ENCODE measurements at regions not wholly inside any gene's neighbourhood (a gene's known extent, or its start where the extent isn't known, plus 50 kb on each side); places are given as distances from the start of the nearest gene placed in this dataset.

DNA sequence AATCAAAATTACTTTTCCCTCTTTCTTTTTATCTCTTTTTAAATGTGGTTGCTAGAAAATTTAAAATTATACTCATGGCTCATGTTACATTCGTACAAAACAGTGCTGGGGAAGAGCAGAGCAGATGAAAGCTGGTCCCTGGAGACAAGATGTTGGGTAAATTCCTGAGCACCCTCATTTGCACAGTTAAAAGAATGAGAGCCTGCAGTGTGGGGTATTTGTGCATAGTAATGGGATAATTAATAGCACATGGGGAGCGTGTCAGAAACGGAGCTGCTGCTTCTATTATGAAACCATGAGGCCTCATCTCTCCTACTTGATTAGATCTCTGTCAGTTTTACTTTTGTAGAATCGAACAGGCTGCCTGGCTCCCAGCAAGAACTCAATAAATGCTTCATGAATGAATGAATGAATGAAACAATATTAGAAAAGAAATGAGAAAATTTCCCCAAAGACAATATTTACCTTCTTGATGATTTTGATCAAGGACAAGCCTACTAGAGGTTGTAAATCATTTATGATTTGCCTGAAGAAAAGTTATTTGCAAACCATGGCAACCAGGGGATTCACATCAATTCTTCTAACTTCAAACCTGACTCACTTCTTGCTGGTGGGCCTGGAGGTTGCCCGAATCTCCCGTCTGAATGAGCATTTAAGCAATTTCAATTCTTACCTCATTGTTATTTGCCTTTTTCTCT is 177.2 kb upstream of the TUT7 start:
- DNase-seq (ENCODE audit: low read depth in 3 of 3): no peak

DNA sequence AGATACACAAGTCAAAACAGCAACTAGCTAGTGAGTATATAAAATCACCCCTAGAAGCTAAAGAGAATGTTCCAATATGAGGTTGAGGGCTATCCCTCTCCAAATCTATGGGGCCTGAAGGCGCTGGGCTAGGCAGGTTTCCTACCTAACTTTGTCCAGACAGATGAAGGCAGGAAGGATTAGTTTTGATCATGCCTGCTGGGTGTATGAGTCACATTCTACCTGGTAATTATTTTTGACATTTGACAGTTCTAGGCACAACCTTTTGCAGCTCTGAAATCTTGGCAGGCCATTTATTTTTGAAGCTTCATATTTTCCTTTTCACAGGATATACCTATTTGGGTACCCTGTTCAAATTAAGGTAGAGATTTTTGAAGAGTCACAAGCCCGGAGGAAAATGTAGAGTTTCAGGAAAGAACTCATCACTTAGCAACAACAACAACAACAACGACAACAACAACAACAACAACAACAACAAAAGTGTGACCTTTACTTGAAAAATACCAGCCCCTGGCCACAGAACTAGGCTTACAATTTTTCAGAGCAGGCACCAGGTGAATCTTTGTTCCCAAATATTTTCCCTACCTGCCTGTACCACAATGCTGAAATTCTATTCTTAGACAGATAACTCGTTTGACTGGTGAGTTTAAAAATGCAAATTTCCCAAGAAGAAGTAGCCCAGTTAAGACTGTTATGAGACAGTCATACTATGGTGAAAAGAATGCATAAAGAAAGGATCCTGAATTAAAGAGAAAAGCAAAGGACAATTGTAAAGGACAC is 175.5 kb upstream of the TUT7 start:
- DNase-seq (ENCODE audit: low read depth in 3 of 3): no peak

DNA sequence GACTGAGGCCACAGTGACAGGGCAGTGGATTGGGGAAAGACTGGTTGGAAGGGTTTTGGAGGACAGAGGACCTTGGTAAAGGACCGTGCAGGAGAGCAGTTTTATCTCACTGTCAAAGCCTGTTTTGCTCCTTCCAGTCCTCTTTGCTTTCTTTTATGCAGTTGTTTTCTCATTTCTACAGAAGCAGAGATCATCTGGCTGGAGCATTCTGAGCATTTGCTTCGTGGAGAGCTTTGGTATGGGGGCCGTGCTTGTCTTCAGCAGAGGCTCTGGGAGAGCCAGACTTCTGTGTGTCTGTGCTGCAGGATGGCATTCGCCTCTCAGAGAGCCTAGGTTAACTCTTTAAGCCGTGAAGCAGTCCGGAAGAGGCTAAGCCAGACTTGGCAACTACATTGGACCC is 171.8 kb upstream of the TUT7 start:
- DNase-seq (ENCODE audit: low read depth in 3 of 3): no peak

DNA sequence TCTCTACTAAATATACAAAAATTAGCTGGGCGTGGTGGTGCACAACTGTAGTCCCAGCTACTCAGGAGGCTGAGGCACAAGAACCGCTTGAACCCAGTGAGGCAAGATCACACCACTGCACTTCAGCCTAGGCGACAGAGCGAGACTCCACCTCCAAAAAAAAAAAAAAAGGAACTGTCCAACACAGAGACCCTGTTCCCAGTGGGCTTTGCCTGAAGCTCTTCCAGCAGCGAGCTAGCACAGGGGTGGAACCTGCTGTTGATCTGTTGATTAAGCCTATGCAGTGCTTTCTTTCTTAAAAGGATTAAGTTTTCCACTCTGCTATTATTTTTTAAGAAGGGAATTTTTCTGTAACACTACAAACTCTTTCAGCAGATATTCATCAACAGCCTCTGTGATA is 171.0 kb upstream of the TUT7 start:
- no peak for DNase-seq (ENCODE audit: low read depth in 3 of 3)

DNA sequence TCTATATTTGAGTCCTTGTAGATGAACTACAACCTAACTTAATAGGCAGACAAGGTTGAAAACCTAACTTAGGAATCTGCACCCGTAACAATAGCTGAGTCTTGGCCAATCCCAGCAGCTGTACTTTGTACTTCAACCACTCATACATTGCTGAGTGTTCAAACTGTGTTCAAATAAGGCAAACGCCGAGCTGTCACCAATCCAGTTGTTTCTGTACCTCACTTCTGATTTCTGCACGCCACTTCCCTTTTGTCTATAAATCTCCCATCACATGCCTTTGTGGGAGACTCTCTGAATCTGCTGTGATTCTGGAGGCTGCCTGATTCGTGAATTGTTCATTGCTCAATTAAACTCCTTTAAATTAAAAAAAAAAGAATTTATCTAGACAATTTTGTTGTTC is 167.8 kb upstream of the TUT7 start:
- no peak for DNase-seq (ENCODE audit: low read depth in 3 of 3)

GRCh38 chr9:86521322-86521721 is 167.1 kb upstream of the TUT7 start:
- no peak for DNase-seq (ENCODE audit: low read depth in 3 of 3)

DNA sequence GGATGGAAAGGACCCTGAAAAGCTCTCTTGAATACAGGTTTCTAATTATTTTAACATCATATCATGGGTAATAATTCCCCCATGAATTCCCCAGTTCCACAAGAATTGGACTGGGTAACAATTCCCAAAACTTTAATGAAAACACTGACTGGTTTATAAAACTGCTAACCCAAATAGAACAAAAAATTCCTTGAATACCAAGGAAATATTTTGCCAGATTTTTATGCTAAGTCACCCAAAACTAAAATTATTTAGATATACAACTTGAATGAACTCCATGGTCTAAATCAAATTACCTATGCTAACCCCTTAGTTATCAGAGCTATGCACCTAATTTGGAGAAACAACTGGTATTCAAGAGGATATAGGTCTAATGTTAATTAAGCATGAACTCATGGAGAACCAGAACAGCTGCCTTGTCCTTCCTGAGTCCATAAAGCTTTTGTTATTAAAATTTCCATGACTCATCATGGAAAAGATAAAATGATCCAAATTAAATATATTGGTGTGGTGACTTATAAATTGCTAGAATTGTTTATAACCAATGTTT is 164.9 kb upstream of the TUT7 start:
- DNase-seq (ENCODE audit: low read depth in 3 of 3): no peak

DNA sequence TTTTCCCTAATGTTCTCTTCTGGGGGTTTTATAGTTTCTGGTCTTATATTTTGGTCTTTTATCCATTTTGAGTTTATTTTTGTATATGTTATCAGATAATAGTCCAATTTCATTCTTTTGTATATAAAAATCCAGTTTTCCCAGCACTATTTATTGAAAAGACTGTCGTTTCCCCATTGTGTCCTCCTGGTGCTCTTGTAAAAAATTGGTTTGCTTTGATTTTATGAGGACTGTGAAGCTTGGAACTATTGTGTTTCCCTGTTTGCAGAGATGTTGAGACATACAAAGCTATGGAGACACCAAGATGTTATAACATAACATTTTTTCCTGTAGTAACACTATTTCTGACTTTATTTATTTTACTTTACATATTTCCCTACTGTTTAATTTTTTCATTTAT is 163.3 kb upstream of the TUT7 start:
- DNase-seq (ENCODE audit: low read depth in 3 of 3): no peak

DNA sequence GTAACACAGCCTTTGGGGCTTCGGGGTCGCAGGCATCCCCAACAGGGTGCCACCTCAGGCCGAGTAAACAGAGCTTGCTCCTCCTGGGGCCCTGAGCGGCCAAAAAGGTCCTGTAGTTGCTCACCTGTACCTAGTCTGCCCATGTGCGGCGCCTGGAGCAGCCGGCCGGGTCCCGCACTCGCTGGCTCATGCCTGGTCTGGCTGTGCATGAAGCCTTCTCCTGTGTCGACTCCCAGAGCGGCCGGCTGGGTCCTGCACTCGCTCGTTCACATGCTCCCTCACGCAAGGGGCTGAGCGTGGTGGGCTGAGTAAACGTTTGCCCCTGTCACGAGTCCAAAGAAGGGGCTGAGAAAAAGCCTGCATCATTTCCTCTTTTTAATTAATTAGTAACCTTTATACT is 162.4 kb upstream of the TUT7 start:
- no peak for DNase-seq (ENCODE audit: low read depth in 3 of 3)

DNA sequence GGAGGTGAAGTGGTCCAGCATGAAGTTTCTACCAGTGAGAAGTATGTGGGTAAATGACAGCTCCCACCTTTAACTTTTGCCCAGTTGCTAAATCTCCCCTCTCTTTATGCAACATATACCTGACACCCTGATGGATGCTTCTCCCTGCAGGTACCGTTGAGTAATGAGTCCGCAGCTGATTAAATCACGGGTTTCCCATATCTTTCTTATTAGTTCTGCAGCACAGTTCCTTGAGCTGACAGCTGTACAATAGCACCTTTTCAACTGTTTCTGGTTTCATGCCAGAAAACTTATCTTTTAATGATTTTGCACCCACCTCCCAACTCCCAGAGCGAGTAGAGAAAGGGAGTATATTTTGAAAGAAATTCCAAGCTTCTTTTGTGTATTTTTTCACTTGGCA is 161.0 kb upstream of the TUT7 start:
- DNase-seq (ENCODE audit: low read depth in 3 of 3): no peak

DNA sequence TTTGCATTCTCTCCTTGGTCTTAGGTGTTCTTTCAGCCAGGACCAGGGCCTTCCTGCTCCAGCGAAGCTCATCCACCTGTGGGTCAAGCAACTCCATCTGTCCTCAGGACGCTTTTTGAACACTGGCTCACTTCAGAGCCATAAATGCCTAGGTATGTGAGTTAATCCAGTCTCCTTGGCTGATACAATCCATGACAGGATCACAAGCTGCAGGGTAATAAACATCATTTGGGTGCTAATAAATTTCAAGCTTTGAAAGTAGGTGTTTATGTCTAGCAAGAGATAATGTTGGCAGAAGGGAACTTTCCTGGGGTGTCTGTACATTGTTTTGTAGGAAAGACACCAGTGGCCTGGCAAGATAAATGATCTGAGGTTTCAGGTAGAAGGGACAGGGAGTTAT is 159.2 kb upstream of the TUT7 start:
- DNase-seq (ENCODE audit: low read depth in 3 of 3): no peak

DNA sequence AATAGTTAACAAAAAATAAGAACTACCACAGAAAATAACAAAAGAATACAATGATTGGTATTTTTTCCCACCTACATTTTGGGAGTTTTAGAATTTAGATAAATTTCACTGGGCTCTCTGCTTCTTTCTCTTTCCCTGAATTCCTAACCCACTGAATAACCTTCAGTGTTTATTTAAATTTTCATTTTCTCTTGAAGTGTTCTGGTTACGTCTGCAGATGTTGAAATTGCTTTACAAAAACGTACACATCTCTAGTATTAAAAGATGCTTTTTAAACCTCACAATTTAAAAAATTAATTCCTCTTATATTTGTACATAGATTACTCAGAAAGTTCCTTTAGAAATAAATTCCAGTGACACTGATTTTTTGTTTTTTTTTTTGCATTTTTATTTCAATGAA is 158.7 kb upstream of the TUT7 start:
- DNase-seq (ENCODE audit: low read depth in 3 of 3): no peak

DNA sequence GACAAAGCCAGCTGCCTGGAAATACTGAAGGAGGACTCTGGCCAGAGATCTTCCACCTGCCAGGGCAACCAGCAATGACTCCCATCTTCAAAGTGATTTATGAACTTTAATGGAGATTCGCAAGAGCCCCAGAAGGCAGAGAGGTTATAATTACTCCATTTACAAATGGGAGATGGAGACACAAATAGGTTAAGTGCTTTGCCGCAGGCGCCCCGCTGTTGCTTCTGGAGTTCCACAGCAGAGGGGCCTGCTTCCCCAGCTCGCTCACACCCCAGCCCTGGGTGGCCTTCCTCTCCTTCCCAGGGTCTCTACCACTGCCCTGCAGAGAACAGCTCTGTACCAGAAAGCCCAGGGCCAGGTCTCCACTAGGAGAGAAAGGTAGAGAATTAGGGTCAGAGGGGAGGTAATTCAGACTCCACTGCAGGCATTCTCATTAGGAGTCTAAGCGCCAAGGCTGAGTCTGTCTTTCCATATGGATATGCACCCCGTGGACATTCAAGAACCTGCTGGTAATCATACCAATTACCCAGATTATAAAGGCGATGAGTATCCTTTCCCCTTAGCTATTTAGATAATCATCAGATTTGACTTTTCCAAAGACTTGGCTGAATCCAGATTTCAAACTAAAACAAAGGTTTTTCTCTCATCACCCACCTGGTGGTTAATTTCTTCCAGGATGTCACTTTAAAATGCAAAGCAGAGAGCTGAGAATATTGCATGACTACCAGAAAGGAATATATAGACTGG is 157.6 kb upstream of the TUT7 start:
- no peak for DNase-seq (ENCODE audit: low read depth in 3 of 3)

DNA sequence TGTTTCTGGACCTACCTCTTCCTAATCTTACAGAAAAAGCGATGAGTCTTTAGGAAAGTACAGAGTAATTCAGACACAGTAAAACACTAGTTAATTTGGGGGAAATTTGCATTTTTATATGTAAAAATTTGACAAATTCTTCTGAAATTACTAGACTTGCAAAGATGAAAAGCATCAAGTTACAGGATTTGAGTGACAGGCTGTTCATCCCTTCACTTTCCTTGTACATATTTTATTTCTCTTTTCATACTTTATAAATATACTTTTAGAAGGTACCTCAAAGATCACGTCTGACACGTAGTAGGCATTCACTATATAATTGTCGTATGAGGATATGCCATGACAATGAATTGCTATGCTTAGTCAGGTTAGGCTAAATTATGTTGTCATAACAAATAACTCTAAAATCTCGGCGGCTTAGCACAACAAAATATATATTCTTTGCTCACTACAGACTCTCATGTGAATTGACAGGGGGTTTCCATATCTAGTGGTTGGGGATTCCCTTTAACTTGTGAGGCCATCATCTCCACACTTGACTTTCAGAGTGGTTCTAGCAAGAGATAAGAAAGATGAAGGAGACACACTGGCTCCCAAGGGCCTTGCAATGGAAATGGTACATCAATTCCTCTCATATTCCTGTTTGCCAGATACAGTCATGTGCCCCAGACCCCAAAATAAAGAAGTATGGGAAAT is 154.1 kb upstream of the TUT7 start:
- DNase-seq (ENCODE audit: low read depth in 3 of 3): no peak

GRCh38 chr9:86507212-86507630 is 153.0 kb upstream of the TUT7 start:
- no peak for DNase-seq (ENCODE audit: low read depth in 3 of 3)

GRCh38 chr9:86503942-86504341 is 149.7 kb upstream of the TUT7 start:
- no peak for DNase-seq (ENCODE audit: low read depth in 3 of 3)

GRCh38 chr9:86503314-86503713 is 149.1 kb upstream of the TUT7 start:
- no peak for DNase-seq (ENCODE audit: low read depth in 3 of 3)

GRCh38 chr9:86500667-86501435 is 146.6 kb upstream of the TUT7 start:
- DNase-seq (ENCODE audit: low read depth in 3 of 3): no peak

- DNase-seq (ENCODE audit: low read depth in 3 of 3): no peak
These were observed 145.8 kb upstream of the TUT7 start for GRCh38 chr9:86500031-86500430.

GRCh38 chr9:86494644-86495111 is 140.5 kb upstream of the TUT7 start:
- no peak for DNase-seq (ENCODE audit: low read depth in 3 of 3)

Data from stimulated activated CD4-positive, alpha-beta T cell treated with anti-CD3 and anti-CD28 coated beads, TNF-alpha, amount 100 ng/mL, for 24 hours (primary cell).